GM19463 (cell line): ENCODE measurements at regions not wholly inside any gene's neighbourhood (a gene's known extent, or its start where the extent isn't known, plus 50 kb on each side); places are given as distances from the start of the nearest gene placed in this dataset.

ENCODE experiments used
- ATAC-seq: cut with Tn5 transposase; IDR thresholded peaks from one replicate; pipeline ENCODE4 v1.9.1; 2021; ENCODE audit warnings: mild to moderate bottlenecking, moderate library complexity; ENCODE audit not compliant: unreplicated experiment

GRCh38 chrX:40459571-40460158, 121.1 kb upstream of the ATP6AP2 start:
- ATAC-seq = no peak

- ATAC-seq = no peak
Measured at GRCh38 chrX:40457406-40457805, 123.4 kb upstream of the ATP6AP2 start.

GRCh38 chrX:40452031-40452430, 128.7 kb upstream of the ATP6AP2 start:
- ATAC-seq = no peak

GRCh38 chrX:40449956-40450706, 130.6 kb upstream of the ATP6AP2 start:
- no peak for ATAC-seq

GRCh38 chrX:40449396-40449795, 131.4 kb upstream of the ATP6AP2 start:
- ATAC-seq = no peak

GRCh38 chrX:40448793-40449192, 132.0 kb upstream of the ATP6AP2 start:
- ATAC-seq = no peak

- ATAC-seq = no peak
Measured at GRCh38 chrX:40446921-40447320, 133.8 kb upstream of the ATP6AP2 start.

GRCh38 chrX:40445691-40446090, 135.1 kb upstream of the ATP6AP2 start:
- no peak for ATAC-seq

GRCh38 chrX:40444798-40445496, 135.8 kb upstream of the ATP6AP2 start:
- ATAC-seq = no peak

- no peak for ATAC-seq
Measured at GRCh38 chrX:40444133-40444532, 136.6 kb upstream of the ATP6AP2 start.

GRCh38 chrX:40440866-40441265, 139.9 kb upstream of the ATP6AP2 start:
- no peak for ATAC-seq

GRCh38 chrX:40439625-40440532, 140.9 kb upstream of the ATP6AP2 start:
- no peak for ATAC-seq

- no peak for ATAC-seq
Measured at GRCh38 chrX:40437348-40437747, 143.4 kb upstream of the ATP6AP2 start.

GRCh38 chrX:40434947-40435346, 145.8 kb upstream of the ATP6AP2 start:
- ATAC-seq = no peak

GRCh38 chrX:40434443-40434842, 146.3 kb upstream of the ATP6AP2 start:
- no peak for ATAC-seq

- ATAC-seq = no peak
Measured at GRCh38 chrX:40433160-40433559, 147.6 kb upstream of the ATP6AP2 start.

- ATAC-seq = no peak
Measured at GRCh38 chrX:40424259-40424658, 156.5 kb upstream of the ATP6AP2 start.

GRCh38 chrX:40423299-40423698, 157.5 kb upstream of the ATP6AP2 start:
- no peak for ATAC-seq

GRCh38 chrX:40422021-40422420, 158.7 kb upstream of the ATP6AP2 start:
- ATAC-seq = no peak

- ATAC-seq = peak; percentile 71
Measured at GRCh38 chrX:40420899-40421729, 159.7 kb upstream of the ATP6AP2 start.
